Stimulated activated CD4-positive, alpha-beta T cell treated with anti-CD3 and anti-CD28 coated beads, Interleukin-15, amount 100 ng/mL, for 1 hour (primary cell): ENCODE measurements at regions not wholly inside any gene's neighbourhood (a gene's known extent, or its start where the extent isn't known, plus 50 kb on each side); places are given as distances from the start of the nearest gene placed in this dataset.
"Not testable (repeated sequence)": the region's sequence is repeated elsewhere in the genome, so short reads cannot be mapped to it uniquely, and the experiment has no call there.

ENCODE experiments used
- DNase-seq, 2 donors: peaks; one replicate each; pipeline ENCODE4 v3.0.0-alpha.2; 2020; ENCODE audit warnings: low read depth in 1 of 2, low spot score in 1 of 2

DNA sequence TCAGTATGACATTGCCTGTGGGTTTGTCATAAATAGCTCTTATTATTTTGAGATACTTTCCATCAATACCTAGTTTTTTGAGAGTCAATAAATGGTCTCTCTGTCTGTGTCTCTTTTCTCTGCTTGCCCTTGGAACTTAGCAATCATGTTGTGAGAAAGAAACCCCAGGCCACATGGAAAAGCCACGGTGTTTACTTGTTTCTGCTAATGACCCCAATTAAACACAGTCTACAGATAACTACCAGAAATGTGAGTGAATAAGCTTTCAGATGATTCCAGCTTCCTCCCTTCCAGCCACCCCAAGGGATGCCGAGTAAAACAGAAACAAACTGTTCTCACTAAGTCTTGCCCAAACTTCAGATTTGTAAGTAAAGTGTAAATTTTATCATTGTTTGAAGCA is 584.9 kb downstream of the MAT2B start:
- DNase-seq = no peak

DNA sequence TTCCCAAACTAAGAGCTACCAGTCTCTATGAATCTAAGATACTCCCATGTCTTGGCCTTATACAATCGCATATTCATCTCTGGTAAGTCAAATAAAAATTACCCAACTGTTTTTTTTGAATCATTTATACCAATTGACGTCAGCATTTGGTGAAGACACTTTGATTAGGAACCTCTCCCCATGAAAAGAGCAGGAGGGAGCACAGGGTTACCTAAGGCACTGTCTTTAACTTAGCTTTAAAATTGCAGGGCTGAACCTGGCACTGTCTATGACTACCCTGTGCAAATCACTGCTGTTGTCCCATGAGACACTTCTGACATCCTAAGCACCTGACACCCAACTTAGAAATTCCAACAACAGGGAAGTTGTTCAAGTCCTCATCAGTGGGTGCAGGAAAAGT is 586.4 kb downstream of the MAT2B start:
- no peak for DNase-seq

DNA sequence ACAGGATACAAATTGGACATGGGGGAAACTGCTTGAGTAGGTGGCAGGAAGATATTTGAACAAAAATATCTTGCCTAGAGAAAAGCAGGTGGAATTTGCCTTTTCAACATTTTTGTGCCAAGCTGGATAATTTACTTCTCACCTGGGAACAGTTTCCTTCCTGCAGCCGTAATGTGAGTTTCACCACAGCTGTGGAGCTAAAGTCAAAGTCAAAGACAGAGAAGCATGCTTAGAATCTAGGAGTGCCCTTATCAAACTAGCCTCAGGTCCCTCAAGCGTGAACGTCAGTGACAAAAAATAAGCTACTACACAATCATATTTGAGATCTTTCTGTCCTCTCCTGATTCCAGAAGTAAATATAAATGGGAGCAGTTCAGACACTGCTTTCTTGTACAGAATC is 588.9 kb downstream of the MAT2B start:
- DNase-seq = no peak

DNA sequence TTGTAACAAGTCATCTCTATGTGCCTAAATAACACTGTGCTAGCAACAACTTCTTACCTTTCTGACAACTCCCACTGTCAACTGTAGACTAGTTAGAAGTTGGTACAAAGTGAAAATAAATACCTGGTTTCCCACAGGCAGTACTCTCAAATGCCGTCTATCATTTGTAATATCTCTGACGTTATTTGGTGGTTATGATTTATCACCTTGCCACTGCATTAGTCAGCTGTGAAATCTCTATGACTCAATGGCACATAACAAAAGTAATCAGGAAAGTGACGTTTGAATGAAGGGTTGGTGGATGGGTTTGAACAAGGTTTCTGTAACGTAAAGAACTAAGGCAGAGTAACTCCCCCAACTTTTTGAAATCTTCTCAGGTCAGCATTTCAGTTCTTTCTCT is 592.3 kb downstream of the MAT2B start:
- no peak for DNase-seq

DNA sequence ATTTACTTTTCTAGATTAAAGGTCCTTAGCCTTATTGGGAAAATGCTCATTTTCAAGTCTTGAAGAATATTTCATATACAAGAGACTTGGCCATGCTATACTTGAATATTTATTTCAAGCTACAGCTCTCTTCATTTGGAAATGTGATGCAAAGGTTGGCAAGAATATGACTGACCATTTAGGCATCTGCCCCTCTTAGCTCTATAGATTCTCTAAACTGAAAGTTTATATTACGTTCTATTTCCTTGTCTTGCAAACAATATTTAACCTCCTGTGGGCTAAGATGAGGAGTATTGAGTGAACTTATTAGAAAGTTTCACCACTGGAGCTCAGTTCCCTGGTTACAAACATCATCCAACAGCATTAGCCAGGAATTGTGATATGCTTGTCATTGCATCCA is 593.1 kb downstream of the MAT2B start:
- DNase-seq = no peak

DNA sequence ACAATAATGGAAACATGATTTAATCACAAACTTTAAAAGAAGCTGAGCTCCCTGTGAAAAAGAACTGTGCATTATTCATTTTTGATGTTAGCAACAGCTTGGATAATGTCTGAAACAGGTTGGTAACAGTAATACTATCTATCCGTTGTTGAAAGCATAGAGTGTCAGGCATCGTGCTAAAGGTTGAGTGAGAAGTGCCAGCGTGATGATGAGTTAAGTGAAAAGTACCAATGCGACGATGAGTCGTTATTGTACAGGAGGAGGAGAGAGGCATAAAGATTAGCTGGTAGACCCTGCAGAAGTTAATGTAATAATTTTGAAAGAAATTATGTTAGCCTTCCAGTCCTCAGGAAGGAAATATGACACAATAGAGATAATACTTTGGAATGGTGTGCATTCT is 593.6 kb downstream of the MAT2B start:
- no peak for DNase-seq

DNA sequence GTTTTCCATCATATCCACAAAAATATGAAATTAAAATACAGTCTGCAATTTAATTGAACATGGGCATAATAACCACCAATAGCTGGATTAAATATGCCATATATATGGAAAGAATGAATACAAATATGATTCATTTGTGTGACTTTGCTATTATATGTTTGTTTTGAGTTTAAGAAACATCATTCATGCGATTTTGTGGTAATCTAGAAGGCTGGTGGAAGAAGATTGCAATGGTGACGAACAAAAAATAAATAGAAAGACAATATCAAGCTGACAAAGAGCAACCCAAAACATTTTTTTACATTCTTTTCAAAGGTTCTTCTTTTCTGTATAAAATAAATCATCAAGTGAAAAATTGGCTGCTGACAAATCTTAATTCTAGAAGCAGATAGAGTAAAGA is 610.0 kb downstream of the MAT2B start:
- no peak for DNase-seq

DNA sequence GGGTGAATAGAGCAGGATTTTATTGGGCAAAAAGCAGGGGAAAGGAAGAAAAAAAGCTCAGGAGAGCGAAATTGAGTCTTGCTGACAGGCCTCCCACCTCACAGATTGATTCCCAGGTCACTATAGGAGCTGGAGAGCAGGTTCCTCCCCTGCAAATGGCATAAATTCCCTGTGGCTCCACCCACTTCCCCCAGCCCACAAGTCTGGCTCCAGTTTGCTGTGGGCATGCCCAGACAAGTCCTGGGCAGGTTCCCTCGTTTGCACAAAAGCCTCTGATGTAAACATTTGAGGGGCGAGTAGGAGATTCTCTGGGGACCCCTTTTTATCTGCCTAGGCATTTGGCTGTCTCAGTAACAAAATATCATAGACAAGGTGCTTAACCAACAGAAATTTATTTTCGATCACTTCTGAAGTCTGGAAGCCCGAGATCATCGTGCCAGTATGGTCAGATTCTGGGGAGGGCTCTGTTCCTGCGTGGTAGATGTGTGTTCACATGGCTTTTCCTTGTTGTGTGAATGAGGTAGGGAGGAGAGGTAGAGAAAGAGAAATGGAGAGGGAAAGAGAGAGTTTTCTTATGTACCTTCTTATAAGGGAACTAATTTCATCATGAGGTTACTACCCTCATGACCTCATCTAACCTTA is 614.5 kb downstream of the MAT2B start:
- DNase-seq = no peak

DNA sequence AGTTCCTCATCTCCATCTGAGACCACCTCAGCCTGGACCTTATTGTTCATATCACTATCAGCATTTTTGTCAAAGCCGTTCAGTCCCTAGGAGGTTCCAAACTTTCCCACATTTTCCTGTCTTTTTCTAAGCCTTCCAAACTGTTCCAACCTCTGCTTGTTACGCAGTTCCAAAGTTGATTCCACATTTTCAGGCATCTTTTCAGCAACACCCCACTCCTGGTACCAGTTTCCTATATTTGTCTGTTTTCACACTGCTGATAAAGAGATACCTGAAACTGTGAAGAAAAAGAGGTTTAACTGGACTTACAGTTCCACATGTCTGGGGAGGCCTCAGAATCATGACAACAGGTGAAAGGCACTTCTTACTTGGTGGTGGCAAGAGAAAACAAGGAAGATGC is 622.1 kb downstream of the MAT2B start:
- DNase-seq = no peak

DNA sequence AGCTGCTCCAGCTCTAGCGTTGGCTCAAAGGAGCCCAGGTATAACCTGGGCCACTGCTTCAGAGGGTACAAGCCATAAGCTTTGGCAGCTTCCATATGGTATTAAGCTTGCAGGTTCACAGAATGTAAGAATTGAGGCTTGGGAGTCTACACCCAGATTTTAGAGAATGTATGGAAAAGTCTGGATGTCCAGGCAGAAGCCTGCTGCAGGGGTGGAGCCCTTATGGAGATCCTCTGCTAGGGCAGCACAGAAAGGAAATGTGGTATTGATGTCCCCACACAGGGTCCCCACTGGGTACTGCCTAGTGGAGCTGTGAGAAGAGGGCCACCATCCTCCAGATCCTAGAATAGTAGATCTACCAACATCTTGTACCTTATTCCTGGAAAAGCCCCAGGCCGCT is 626.9 kb downstream of the MAT2B start:
- no peak for DNase-seq

DNA sequence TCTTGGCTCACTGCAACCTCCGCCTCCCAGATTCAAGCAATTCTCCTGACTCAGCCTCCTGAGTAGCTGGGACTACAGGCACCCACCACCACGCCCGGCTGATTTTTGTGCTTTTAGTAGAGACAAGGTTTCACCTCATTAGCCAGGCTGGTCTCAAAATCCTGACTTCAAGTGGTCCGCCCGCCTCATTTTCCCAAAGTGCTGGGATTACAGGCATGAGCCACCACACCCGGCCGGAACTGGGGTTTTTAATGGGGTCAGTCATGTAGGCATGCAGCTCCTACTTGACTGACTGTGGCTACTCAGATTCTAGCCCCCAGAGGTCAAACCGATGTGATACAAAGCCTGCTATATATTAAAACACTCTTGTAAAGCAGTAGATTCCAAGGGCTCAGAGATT is 631.7 kb downstream of the MAT2B start:
- DNase-seq = no peak

DNA sequence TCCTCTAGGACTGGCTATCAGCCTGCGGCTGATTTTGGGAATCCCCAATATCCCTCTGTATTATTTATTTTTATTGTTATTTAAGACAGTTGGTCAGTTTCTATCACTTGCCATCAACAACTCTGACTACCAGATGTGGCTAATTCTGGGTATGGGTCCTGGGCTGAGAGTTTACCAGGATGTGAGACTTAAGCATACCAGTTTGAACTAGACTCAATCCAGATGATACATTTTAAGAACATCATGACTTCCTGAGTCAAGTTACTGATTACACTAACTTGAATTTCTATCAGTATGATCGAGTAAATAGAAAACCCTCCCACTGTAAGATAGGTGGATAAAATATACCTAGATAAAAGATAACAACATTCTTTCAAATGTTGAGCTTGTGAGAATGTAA is 634.0 kb downstream of the MAT2B start:
- no peak for DNase-seq

DNA sequence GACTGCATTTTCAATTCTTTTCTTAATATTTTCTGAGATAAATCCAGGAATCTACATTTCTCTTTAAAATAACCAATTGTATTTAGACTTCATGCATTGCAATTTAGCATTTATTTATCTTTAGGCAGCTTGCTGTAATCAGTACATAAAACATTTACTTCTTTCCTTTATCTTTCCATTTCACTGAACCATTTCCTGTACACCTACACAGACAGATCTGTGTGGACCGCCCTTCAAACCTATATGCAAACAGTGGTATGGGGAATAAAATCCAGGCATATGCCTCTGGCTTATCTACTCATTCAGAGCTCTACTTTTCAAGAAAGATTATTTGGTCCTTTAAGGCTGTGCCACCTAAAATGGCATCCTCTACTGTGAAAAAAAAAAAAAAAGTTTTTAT is 640.0 kb downstream of the MAT2B start:
- no peak for DNase-seq

DNA sequence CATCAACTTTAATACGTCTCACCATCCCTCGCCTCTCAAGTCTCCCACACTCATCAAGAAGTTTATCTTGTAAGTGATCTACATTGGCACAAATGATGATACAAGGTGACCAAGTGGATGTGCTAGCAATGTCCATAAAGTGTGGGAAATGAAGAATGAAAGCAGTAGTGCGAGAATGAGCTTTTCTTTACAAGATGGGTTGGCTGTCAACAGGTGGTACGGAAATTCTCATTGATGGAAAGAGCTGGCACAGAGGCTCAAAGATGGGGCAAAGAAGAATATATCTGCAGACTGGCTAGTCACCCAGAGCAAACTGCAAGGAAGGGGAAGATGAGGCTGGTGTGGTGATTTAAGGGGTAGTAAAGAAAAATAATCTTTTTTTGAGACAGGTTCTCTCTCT is 640.8 kb downstream of the MAT2B start:
- no peak for DNase-seq

DNA sequence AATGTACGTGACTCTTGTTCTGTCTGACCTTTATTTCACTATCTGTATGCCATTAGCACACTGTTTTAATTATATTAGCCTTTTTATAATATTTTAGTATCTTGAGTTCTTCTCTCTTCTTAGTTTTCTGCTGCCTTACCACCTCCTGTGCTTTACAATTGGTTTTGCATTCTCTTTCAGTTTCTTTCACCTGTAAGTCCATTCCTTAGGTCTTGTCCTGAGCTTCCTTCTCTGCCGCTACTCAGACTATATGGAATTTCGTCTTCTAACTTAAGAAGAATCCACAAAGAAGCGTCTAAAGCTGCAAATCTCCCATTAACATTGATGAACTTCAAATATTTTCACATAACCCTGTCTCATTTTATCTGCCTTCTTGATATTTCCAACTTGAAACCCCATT is 642.9 kb downstream of the MAT2B start:
- no peak for DNase-seq

DNA sequence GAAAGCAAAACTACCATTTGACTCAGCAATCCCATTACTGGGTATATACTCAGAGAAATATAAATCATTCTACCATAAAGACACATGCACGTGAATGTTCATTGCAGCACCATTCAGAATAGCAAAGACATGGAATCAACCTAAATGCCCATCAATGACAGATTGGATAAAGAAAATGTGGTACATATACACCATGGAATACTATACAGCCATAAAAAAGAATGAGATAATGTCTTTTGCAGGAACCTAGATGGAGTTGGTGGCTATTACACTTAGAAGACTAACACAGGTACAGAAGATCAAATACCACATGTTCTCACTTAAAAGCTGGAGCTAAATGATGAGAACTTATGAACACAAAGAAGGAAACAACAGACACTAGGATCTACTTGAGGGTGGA is 647.1 kb downstream of the MAT2B start:
- not testable (repeated sequence) for DNase-seq

DNA sequence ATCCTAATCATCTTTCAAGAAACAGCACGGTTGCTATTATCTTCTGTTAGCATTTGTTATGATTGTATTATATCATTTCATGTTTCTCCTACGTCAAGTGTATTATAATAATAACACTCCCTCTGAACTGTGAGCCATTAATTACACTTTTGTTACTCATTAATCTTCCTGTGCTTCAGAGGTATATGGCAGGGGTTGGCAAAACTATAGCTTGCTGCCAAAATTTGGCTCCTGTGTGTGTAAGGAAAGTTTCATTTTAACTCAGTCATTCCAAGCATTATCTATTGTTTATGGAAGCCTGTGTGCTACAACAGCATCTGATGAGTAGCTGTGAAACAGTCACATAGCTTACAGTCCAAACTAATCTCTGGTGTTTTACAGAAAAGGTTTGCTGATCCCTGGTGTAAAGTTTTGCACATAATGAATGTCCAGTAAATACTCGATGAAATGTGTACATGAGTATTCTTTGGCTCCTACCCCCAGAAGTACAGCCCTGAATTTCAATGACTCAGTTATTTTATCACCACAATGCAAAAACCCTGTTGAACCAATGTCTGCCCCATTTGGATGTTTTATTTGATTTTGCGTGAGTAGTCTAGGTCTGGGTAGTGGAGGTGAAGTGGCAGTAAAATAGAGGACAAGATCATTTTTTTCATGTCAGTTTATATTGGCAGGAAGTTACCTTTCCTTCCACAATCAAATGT is 648.2 kb downstream of the MAT2B start:
- DNase-seq = no peak

DNA sequence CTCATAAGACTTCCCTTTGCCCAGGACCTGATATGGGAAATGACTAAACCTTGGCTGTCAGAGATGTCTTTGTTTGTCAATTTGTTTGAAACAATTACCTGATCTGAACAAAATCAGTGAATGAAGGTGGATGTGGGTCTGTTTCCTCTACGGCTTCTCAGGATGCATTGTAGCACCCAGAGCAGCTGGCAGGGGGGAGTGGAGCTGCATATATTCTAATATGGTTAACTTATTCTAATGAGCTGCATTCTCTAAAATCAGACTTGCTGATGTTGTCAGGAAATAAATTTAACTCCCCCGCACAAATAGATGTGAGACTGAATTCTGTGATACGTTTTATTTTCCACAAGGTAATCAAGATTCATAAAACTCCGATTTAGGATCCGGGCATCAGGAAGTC is 665.4 kb downstream of the MAT2B start:
- DNase-seq = no peak

DNA sequence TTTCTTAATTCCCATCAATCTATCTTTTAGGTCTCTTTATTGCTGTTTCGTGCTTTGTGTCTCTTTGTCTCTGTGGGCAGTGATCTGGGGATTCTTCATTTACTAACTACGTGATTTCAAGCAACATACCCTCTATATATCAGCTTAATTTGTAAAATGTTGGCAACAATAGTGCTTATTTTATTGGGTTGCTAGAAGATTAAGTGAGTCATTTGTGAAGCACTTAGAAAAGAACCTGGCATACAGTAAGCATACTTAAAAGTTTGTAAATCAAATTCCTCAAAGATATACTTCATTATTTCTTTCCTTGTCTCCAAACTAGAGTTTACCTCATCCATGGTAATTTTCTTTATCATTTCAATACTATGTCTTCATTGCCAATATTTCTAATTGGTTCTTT is 669.7 kb downstream of the MAT2B start:
- DNase-seq = no peak

DNA sequence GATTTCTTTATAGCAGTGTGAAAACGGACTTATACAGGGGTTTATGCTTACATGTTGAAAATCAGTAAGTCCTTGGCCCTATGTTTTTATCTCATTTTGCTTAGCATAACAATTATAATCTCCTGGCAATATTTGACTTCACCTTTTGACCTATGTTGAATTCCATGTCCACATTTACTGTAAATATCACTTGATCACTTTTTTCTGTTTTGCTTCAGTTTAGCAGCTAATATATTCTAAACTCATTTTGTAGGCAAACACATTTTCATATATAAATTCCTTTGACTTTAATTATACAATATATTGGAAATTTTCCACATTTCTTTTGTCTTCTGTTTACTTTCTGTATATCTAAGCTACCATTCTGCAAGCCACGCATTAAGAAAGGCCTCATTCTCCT is 674.0 kb downstream of the MAT2B start:
- no peak for DNase-seq

DNA sequence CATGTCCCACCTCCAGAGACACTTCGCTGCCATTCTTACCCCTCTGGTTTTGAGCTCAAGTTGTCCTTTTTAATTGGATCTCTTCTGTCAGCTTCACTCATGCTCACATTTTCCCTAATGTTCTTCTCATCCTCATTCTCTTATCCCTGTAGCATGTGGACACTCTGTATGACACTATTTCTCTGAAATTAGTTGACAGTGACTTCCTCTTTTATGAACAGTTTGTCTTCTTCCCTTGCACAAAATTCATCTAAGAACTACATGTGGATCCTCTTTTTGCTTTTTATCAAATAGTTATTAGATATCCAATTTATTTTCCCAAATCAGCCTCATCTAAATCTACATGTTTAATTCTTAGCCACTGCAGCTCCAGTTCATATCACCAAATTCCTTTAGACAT is 676.2 kb downstream of the MAT2B start:
- no peak for DNase-seq

DNA sequence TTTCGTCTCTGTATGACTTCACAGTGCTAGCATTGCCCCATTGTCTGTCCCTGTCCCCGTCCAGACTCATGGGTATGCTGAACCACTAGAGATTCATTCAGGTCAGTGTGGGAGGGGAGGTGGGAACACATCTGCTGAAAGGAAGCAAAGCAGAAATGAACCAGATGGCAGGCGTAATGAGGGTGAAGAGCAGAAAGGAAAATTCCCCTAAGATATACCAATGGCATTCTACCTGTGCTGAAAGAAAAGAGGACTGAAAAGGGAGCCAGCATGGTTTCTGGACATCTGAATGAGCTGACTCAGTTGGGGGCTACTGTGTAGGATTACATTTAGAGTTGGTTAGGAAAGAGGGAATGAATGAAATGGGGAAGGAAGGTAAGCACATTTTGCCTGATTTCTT is 678.7 kb downstream of the MAT2B start:
- no peak for DNase-seq

DNA sequence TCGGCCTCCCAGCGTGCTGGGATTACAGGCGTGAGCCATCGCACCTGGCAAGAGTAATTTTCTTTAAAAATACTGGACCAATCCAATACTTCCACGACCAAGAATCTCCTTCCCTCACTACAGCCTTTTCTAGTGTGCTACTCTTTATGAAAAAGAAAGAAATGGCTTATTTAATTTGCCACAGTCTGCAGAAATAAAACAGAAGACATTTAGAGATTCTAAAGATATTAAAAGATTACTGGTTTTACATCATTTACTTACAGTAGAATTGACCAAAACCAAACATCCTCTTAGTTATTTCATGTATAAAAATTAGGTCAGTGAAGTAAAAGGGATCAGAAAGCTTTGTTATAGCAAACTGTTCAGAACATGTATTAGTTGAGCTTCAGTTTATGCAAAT is 679.6 kb downstream of the MAT2B start:
- DNase-seq = no peak
